ENCODE measurements at regions not wholly inside any gene's neighbourhood (a gene's known extent, or its start where the extent isn't known, plus 50 kb on each side); places are given as distances from the start of the nearest gene placed in this dataset.
"Not testable (repeated sequence)": the region's sequence is repeated elsewhere in the genome, so short reads cannot be mapped to it uniquely, and the experiment has no call there.

DNA sequence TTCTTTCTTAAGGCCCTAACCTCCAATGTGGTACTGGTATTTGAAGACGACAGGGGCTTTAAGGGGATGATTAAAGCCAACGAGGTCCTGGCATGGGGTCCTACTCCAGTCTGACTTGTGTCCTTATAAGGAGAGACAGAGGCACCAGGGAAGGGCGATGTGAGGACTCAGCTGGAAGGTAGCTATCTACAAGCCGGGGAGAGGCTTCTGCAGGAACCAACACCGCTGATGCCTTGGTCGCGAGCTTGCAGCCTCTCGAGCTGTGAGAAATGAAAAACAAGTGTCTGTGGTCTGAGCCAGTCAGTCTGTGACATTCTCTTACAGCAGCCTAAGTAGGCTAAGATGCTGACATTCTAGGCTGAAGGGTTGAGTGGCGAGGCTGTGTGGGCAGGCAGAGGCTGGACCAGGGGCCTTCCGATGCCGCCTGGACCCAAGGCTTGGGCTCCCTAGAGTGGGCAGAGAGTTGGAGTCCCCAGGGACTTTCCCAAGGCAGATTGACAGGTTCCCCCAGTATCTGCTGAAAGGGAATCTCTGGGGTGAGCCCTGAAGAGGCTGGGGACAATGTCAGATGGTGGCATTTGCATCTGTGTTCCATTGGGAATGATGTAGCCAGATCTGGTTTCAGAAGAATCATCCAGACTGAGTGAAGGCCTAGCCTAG is 322.9 kb upstream of the HS6ST1 start:
- DNase-seq = no peak

DNA sequence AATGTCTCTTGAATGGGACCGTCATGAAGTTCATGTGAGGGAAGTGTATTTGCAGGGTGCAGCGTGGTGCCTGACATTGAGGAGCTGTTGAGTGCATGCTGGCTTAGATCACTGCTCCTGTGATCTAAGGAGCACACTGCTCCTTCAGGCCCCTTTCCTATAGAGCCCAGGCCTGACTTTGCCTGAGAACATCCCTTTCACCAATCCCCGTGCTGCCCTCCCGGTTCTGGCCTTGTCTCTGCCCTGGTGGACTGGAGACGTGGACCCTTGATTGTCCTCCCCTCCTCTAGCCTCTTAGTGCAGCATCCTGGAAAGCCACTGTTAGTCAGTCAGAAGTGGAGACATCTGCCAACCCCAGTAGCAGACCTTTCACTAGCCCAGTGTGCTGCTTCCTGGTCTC is 323.6 kb upstream of the HS6ST1 start:
- DNase-seq = no peak

DNA sequence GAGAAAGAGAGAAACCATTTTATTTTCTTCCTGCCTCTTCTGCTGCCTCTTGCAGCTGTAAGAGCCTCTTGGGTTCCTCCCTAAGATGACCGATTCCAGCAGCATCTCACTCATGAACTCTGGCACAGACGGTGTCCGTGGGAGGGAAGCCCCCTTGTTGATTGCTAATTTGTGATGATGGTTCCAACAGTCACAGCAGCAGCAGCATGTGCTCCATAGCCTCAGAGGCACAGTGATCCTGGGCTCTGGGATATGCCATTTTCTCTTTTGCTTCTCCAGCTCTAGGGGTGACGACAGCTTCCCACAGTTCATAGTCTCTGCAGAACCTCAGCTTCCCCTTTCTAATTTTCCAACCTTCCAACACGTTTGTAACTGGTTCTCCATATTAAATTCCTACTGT is 324.2 kb upstream of the HS6ST1 start:
- DNase-seq = no peak

- no peak for DNase-seq
Measured at GRCh38 chr2:128643221-128644065, 324.8 kb upstream of the HS6ST1 start.

GRCh38 chr2:128644156-128644555 is 325.5 kb upstream of the HS6ST1 start:
- DNase-seq = no peak

DNA sequence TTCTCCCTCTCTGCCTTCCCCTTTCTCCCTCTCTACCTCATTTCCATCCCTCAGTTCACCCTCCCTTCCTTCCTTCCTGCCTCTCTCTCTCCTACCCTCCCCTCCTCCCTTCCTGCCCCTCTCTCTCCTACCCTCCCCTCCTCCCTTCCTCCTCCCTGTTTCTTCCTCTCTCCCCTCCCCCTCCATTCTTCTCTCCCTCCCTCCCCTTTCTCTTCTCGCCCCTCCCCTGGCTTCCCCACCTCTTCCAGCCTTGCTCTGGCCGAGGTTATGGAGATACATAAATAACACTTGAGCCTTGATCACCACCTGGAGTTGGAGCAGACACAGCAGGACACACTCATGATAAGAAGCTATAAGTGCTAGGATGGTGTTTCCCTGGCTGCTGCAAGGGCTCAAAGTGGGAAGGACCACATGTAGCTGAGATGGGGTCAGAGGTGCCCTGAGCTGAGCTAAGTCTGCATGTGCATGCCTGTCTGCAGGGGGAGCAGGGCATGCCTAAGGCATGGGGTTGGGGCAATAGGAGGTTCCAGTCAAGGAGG is 326.1 kb upstream of the HS6ST1 start:
- DNase-seq = no peak

DNA sequence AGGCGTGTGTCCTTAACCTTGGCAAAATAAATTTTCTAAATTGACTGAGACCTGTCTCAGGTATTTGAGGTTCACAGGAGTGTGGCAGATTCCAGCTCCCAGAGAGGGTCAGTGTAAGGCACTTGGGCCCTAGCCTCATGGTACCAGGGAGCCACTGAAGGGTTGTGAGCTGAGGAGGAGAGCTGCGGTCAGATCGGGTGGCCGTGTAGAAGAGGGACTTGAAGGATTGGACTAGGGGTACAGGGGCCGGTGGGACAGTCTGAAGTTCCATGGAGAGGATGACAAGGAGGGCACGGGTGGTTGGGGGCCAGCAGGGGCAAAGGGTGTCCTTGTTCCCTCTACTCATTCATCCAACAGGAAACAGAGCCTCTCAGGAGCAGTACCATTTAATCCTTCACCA is 327.0 kb upstream of the HS6ST1 start:
- DNase-seq = no peak

GRCh38 chr2:128646091-128646490 is 327.4 kb upstream of the HS6ST1 start:
- DNase-seq = no peak

- DNase-seq = no peak
Measured at GRCh38 chr2:128646691-128647090, 328.0 kb upstream of the HS6ST1 start.

GRCh38 chr2:128651000-128651399 is 332.3 kb upstream of the HS6ST1 start:
- DNase-seq = no peak

DNA sequence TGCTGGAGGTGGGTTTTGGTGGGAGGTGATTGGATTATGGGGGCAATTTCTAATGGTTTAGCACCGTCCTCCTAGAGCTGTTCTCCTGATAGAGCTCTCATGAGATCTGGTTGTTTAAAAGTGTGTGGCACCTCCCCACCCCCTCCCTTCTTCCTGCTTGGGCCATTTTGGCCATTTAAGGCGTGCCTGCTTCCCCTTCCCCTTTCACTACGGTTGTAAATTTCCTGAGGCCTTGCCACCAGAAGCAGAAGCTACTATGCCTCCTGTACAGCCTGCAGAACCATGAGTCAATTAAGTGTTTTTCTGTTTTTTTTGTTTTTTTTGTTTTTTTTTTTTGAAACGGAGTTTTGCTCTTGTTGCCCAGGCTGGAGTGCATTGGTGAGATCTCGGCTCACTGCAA is 335.7 kb upstream of the HS6ST1 start:
- DNase-seq = no peak

DNA sequence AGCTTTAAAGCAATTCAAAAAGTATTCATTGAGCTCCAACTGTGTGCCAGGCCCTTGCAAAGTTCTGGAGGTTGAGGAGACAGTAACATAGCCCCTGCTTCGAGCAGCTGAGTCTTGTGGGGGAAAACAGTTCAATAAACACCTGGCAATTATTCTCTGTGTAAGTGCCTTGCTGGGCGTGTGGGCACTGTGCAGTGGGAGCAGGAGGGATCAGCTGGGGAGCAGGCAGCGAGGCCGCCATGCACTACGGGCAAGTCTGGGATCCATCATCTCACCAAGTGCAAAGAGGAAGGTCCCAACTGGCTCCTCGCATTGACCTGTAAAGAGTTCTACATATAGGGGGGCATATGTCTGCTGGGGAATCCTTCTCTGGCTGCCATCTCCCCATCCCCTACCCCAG is 342.2 kb upstream of the HS6ST1 start:
- DNase-seq = no peak

DNA sequence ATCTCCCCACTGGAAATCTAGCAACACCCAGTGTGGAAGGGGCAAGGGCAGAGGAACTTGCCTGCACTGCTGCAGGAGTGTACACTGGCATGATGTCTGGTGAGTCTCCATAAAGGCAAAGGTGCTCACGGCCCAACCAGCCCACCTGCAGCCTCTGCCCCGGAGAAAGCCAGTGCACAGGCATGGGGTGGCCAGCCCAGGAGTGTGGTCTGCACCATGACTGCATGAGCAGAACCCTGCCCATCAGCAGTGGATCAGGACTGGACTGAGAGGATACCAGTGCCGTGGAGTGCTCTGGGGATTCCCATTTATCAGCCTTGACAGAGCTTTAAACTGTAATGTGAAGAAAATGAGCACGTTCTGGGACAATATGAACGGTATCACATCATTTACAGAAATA is 342.6 kb upstream of the HS6ST1 start:
- no peak for DNase-seq

- DNase-seq = no peak
Measured at GRCh38 chr2:128662051-128662471, 343.4 kb upstream of the HS6ST1 start.

GRCh38 chr2:128663371-128664050 is 344.8 kb upstream of the HS6ST1 start:
- no peak for DNase-seq

DNA sequence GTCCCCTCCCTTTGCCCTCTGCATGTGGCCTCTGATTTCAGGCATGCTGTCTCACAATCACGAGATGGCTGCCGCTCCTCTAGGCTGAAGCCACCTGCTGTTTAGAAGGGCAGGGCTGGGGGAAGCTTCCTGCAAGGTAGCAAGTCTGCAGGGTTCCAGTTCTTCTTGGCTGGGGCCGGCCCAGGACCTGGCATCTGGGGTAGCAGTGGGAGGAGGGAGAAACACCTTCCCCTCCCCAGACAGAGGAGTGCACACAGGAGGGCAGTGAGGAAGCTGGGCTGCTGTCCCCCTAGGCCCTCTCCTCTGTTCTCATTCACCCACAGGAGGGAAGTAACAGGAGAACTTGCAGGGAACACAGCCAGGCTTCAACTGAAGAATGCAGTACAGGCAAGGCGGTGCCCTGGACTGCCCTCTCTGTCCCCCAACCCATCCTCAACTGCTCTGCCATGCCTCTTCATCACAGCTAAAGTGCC is 345.9 kb upstream of the HS6ST1 start:
- no peak for DNase-seq

DNA sequence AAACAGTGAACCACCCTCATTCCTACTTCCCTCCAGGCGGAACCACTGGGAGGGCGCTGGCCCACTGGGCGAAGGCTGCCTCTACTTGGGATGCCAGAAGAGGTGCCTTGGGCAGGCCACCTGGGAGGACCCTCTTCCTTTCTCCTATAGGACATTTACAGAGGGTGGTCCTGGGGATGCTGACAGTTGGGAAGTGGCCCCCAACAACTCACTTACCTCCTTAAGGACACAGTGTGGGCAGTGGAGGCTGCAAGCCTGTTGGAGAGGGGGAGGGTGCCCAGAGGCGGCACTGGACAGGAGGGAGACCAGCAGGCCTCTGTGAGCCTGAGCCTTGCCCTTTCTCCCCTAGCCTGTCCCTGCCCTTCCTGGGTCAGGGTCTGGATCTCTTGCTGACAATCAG is 346.4 kb upstream of the HS6ST1 start:
- no peak for DNase-seq

DNA sequence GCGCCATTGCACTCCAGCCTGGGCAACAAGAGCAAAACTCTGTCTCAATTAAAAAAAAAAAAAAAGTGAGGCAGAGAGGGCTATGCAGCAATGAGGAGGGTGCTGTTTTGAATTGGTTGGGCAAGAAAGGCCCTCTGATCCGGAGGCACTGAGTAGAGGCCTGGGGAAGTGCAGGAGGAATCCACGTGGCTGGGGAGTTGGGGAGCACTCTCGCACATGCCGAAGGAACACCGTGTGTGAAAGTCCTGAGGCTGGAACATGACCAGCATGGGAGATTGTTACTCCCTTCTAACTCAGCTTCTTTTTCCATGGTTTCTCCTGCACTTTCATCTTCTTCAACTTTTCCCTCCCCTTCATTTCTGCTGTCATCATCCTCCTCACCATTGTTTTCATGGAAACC is 347.9 kb upstream of the HS6ST1 start:
- no peak for DNase-seq

DNA sequence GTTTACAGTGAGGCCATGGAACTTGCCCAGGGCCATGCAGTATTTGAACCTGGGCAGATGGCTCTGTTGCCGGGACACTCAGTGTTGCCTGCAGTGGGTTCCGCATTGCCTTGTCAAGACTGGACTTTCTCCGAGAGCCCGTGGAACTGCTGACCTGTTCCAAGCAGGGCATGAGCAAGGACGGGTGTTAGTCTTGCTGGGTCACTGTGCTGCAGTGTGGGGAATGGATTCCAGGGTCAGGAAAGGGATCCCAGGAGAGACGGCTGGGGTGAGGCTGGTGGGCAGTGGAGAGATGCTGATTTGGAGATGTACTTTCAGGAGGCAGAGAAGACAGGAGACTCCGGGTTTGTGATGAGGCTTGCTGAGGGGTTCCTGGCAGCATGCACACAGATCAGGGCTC is 348.7 kb upstream of the HS6ST1 start:
- DNase-seq = no peak

- DNase-seq = no peak
Measured at GRCh38 chr2:128668946-128669345, 350.3 kb upstream of the HS6ST1 start.

GRCh38 chr2:128670066-128670465 is 351.4 kb upstream of the HS6ST1 start:
- no peak for DNase-seq

DNA sequence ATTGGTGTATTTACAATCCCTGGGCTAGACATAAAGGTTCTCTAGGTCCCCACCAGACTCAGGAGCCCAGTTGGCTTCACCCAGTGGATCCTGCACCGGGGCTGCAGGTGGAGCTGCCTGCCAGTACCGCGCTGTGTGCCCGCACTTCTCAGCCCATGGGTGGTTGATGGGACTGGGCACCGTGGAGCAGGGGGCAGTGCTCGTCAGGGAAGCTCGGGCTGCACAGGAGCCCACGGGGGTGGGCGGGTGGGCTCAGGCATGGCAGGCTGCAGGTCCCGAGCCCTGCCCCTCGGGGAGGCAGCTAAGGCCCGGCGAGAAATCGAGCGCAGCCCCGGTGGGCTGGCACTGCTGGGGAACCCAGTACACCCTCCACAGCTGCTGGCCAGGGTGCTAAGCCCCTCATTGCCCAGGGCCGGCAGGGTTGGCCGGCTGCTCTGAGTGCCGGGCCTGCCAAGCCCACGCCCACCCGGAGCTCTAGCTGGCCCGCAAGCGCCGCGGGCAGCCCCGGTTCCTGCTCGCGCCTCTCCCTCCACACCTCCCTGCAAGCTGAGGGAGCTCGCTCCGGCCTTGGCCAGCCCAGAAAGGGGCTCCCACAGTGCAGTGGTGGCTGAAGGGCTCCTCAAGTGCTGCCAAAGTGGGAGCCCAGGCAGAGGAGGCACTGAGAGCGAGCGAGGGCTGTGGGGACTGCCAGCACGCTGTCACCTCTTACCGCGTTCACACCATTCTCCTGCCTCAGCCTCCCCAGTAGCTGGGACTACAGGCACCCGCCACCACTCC is 353.5 kb upstream of the HS6ST1 start:
- not testable (repeated sequence) for DNase-seq

- DNase-seq = not testable (repeated sequence)
Measured at GRCh38 chr2:128679680-128680079, 361.0 kb upstream of the HS6ST1 start.

Data from stimulated activated CD4-positive, alpha-beta T cell treated with anti-CD3 and anti-CD28 coated beads, Interleukin-15, amount 100 ng/mL, for 24 hours (primary cell).